ENCODE measurements at regions not wholly inside any gene's neighbourhood (a gene's known extent, or its start where the extent isn't known, plus 50 kb on each side); places are given as distances from the start of the nearest gene placed in this dataset.

DNA sequence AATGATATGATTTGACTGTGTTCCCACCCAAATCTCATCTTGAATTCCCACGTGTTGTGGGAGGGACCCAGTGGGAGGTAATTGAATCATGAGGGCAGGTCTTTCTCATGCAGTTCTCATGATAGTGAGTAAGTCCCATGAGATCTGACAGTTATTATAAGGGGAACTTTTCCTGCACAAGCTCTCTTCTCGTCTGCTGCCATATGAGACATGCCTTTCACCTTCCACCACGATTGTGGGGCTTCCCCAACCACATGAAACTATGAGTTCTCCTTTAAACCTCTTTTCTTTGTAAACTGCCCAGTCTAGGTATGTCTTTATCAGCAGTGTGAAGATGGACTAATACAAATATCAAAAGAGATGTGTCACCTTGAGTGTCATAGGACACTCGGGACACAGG, 502.7 kb upstream of the PODXL start:
- H3K27me3 ChIP-seq (ENCODE audit: control insufficient read depth in 3 of 3, insufficient read depth in 3 of 3, low read length in 3 of 3) = peaks cover 0 to 3% (median 0%) of the 10 kb centered on the region in 3 donors
- H3K4me3 ChIP-seq (ENCODE audit: low read depth in 1 of 3, low read length in 3 of 3) = no peak overlapping the region
- FAIRE-seq = no peak
- H3K36me3 ChIP-seq (ENCODE audit: control insufficient read depth in 3 of 3, insufficient read depth in 2 of 3, low read depth in 1 of 3, low read length in 3 of 3) = no peaks in the 10 kb centered on the region
- no peak for DNase-seq
- H3K4me1 ChIP-seq (ENCODE audit: control insufficient read depth in 3 of 3, insufficient read depth in 2 of 3, low read depth in 1 of 3, low read length in 2 of 3) = no peaks in the 10 kb centered on the region
- 49 to 73% (median 60%) methylated on average over 4 of the region's 4 CpGs for WGBS, 3 donors
- H3K9me3 ChIP-seq (ENCODE audit: control insufficient read depth in 2 of 2, insufficient read depth in 1 of 2, low read depth in 1 of 2, low read length in 1 of 2) = peaks cover 0 to 7% of the 10 kb centered on the region in 2 donors
- H3K27ac ChIP-seq (ENCODE audit: low read depth in 1 of 3, low read length in 2 of 3) = no peak overlapping the region

DNA sequence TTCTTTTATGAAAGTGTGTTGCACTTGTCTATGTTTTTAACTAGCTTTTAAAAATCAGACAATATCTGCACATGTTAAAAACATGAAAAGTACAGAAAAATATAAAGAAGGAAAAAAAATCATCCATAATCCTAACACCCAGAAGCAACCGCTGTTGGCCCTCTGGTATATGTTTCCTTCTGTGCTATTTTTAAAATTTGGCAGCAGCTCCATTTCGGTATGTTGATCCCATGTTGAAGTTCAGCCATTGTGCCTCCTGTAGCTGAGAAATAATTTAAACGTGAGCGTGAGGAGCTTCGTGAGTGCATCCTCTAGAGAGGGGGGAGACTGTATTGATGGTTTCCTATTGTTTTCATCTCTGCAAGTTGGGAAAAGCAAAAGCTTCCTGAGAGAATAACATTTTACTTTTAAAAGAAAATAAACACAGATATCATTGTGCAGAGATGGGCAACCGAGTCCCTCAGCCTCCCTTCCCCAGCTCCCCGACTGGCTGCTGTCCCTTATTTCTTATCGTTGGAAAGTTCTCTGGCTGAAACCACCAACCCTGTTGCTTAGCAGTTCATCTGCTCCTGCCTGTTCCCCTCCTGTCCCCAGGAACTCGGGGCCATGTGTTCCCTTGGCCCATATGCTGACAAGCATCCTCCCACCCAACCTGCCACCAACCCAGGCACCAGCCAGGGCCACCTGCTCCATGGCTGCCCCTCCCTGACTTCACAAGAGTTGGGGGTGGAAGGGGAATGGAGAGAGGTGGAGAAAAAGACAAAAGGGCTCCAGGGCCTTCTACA, 499.1 kb upstream of the PODXL start:
- FAIRE-seq (no peak), DNase-seq (no peak)
- Histone ChIP-seq H3K4me1 (ENCODE audit: control insufficient read depth in 3 of 3, insufficient read depth in 2 of 3, low read depth in 1 of 3, low read length in 2 of 3) (no peaks in the 10 kb centered on the region), H3K27me3 (ENCODE audit: control insufficient read depth in 3 of 3, insufficient read depth in 3 of 3, low read length in 3 of 3) (no peaks in the 10 kb centered on the region), H3K9me3 (ENCODE audit: control insufficient read depth in 2 of 2, insufficient read depth in 1 of 2, low read depth in 1 of 2, low read length in 1 of 2) (peaks cover 0 to 7% of the 10 kb centered on the region in 2 donors), H3K27ac (ENCODE audit: low read depth in 1 of 3, low read length in 2 of 3) (no peak overlapping the region), H3K36me3 (ENCODE audit: control insufficient read depth in 3 of 3, insufficient read depth in 2 of 3, low read depth in 1 of 3, low read length in 3 of 3) (no peaks in the 10 kb centered on the region), H3K4me3 (ENCODE audit: low read depth in 1 of 3, low read length in 3 of 3) (no peak overlapping the region)
- 58 to 86% (median 77%) methylated on average over 9 of the region's 9 CpGs for WGBS, 3 donors

DNA sequence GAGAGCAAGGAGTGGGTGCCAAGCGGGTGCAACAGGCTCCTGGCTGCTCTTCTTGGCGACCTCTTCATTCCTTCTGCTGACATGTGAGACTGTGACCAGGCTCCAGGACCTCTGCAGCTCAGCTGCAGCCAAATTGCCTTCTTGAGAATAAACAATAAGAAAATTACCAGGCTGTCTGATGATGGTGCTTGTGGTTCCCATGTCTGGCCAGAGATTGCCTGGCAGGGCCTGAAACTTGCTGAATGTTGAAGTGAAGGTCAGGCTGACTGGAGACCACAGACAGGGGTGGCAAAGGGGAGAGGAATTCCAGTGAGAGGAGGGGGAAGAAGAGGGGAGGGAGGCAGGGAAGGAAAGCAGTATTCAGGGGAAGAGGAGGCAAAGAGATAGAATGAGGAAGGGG, 497.4 kb upstream of the PODXL start:
- DNase-seq (no peak), FAIRE-seq (no peak)
- H3K9me3 ChIP-seq (ENCODE audit: control insufficient read depth in 2 of 2, insufficient read depth in 1 of 2, low read depth in 1 of 2, low read length in 1 of 2) = peaks cover 0 to 7% of the 10 kb centered on the region in 2 donors
- no peaks in the 10 kb centered on the region for H3K36me3 ChIP-seq (ENCODE audit: control insufficient read depth in 3 of 3, insufficient read depth in 2 of 3, low read depth in 1 of 3, low read length in 3 of 3)
- H3K27me3 ChIP-seq (ENCODE audit: control insufficient read depth in 3 of 3, insufficient read depth in 3 of 3, low read length in 3 of 3) = no peaks in the 10 kb centered on the region
- H3K27ac ChIP-seq (ENCODE audit: low read depth in 1 of 3, low read length in 2 of 3) = no peak overlapping the region
- no peaks in the 10 kb centered on the region for H3K4me1 ChIP-seq (ENCODE audit: control insufficient read depth in 3 of 3, insufficient read depth in 2 of 3, low read depth in 1 of 3, low read length in 2 of 3)
- H3K4me3 ChIP-seq (ENCODE audit: low read depth in 1 of 3, low read length in 3 of 3) = no peak overlapping the region
- WGBS, 3 donors = 78 to 89% (median 80%) methylated on average over 2 of the region's 2 CpGs

DNA sequence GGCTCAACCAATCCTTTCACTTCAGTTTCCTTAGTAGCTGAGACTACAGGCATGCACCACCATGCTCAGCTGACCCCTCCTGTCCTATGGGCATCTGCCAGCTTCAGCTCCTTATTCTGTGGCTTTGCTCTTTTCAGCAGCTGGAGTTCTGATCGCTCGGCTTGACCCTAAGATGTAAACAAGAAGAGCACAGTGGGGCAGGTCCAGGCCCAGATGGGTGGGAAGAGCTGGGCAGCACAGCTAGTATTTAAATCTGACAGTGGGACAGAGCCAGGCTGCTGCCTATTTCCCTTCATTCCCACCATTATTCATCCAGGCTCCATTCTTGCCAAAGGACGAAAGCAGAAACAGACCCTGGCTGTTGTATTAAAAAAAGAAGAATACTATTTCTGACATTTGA, 494.9 kb upstream of the PODXL start:
- Histone ChIP-seq H3K36me3 (ENCODE audit: control insufficient read depth in 3 of 3, insufficient read depth in 2 of 3, low read depth in 1 of 3, low read length in 3 of 3) (no peaks in the 10 kb centered on the region), H3K4me3 (ENCODE audit: low read depth in 1 of 3, low read length in 3 of 3) (no peak overlapping the region), H3K9me3 (ENCODE audit: control insufficient read depth in 2 of 2, insufficient read depth in 1 of 2, low read depth in 1 of 2, low read length in 1 of 2) (no peaks in the 10 kb centered on the region), H3K27me3 (ENCODE audit: control insufficient read depth in 3 of 3, insufficient read depth in 3 of 3, low read length in 3 of 3) (no peaks in the 10 kb centered on the region), H3K27ac (ENCODE audit: low read depth in 1 of 3, low read length in 2 of 3) (no peak overlapping the region), H3K4me1 (ENCODE audit: control insufficient read depth in 3 of 3, insufficient read depth in 2 of 3, low read depth in 1 of 3, low read length in 2 of 3) (no peaks in the 10 kb centered on the region)
- DNase-seq (no peak), FAIRE-seq (no peak)
- WGBS, 3 donors = 48 to 89% (median 70%) methylated on average over 3 of the region's 3 CpGs

DNA sequence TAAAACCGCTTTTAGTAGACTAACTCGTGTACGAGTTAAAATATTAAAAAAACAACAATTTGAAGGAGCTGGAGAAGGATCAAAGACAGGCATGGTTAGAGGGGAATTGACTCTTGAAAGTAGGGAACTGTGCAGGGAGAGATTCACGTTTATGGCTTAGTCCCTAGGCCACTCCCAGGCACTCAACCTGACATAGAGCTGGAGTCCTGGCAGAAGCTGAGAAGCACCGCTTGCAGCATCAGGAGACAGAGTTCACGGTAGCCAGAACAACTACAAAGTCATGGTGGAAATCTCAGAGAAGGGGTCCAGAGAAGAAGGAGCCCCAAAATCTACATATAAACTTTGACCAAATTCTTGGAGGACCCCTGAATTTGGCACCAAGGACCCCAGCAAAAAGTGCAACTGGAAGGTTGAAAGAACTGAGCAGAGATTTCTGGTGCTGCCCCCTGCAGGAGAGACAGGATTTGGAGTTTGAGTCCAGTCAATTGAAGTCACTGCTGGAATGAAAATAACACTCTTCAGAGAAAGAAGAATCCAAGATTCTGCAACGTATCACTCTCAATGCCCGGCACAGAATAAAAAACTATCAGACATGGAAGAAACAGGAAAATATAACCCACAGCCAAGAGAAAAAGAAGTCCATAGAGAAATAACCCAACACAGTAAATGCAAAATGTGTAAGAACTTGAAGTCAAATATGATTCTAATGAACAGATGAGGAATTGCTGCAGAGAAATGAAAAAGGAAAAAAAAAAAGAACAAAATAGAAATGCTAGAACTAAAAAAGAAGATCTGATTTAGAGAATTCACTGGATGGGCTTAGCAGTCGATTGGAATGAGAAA, 493.3 kb upstream of the PODXL start:
- DNase-seq (peak; percentile 53 to 58), FAIRE-seq (no peak)
- no peaks in the 10 kb centered on the region for H3K9me3 ChIP-seq (ENCODE audit: control insufficient read depth in 2 of 2, insufficient read depth in 1 of 2, low read depth in 1 of 2, low read length in 1 of 2)
- H3K36me3 ChIP-seq (ENCODE audit: control insufficient read depth in 3 of 3, insufficient read depth in 2 of 3, low read depth in 1 of 3, low read length in 3 of 3) = no peaks in the 10 kb centered on the region
- 45 to 62% (median 46%) methylated on average over 9 of the region's 9 CpGs for WGBS, 3 donors
- no peaks in the 10 kb centered on the region for H3K27me3 ChIP-seq (ENCODE audit: control insufficient read depth in 3 of 3, insufficient read depth in 3 of 3, low read length in 3 of 3)
- H3K4me3 ChIP-seq (ENCODE audit: low read depth in 1 of 3, low read length in 3 of 3) = no peak overlapping the region
- no peak overlapping the region for H3K27ac ChIP-seq (ENCODE audit: low read depth in 1 of 3, low read length in 2 of 3)
- H3K4me1 ChIP-seq (ENCODE audit: control insufficient read depth in 3 of 3, insufficient read depth in 2 of 3, low read depth in 1 of 3, low read length in 2 of 3) = no peaks in the 10 kb centered on the region

DNA sequence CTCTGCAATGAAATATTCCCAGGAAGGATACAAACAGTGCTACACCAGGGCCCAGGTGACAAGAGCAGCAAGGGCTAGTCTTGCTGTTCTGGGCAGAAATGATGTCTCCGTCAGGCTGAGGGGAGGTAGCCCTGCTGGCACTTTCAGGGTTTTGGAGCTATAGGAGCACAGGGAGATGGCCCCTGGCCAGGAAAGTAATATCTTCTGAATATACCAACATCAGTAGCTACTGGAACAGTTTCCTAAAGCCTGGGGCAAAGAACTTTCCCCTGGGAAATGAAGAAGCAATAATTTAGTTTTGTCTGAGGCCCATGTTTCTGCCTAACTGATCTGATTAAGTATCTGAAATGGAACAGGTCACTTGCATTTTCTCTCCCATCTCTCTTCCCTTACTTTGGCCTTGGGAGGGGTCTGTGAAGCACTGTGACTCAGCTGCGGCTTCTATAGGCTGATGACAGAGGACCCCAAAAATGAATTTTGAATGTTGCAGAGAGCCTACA, 489.1 kb upstream of the PODXL start:
- Histone ChIP-seq H3K4me1 (ENCODE audit: control insufficient read depth in 3 of 3, insufficient read depth in 2 of 3, low read depth in 1 of 3, low read length in 2 of 3) (no peaks in the 10 kb centered on the region), H3K9me3 (ENCODE audit: control insufficient read depth in 2 of 2, insufficient read depth in 1 of 2, low read depth in 1 of 2, low read length in 1 of 2) (no peaks in the 10 kb centered on the region), H3K36me3 (ENCODE audit: control insufficient read depth in 3 of 3, insufficient read depth in 2 of 3, low read depth in 1 of 3, low read length in 3 of 3) (no peaks in the 10 kb centered on the region), H3K4me3 (ENCODE audit: low read depth in 1 of 3, low read length in 3 of 3) (no peak overlapping the region), H3K27ac (ENCODE audit: low read depth in 1 of 3, low read length in 2 of 3) (no peak overlapping the region), H3K27me3 (ENCODE audit: control insufficient read depth in 3 of 3, insufficient read depth in 3 of 3, low read length in 3 of 3) (no peaks in the 10 kb centered on the region)
- FAIRE-seq (no peak), DNase-seq (no peak)
- WGBS, 3 donors = 91 to 100% (median 100%) methylated on average over 2 of the region's 2 CpGs

GRCh38 chr7:132045002-132045401, 488.6 kb upstream of the PODXL start:
- Histone ChIP-seq H3K27ac (ENCODE audit: low read depth in 1 of 3, low read length in 2 of 3) (no peak overlapping the region), H3K36me3 (ENCODE audit: control insufficient read depth in 3 of 3, insufficient read depth in 2 of 3, low read depth in 1 of 3, low read length in 3 of 3) (no peaks in the 10 kb centered on the region), H3K27me3 (ENCODE audit: control insufficient read depth in 3 of 3, insufficient read depth in 3 of 3, low read length in 3 of 3) (no peaks in the 10 kb centered on the region), H3K9me3 (ENCODE audit: control insufficient read depth in 2 of 2, insufficient read depth in 1 of 2, low read depth in 1 of 2, low read length in 1 of 2) (no peaks in the 10 kb centered on the region), H3K4me1 (ENCODE audit: control insufficient read depth in 3 of 3, insufficient read depth in 2 of 3, low read depth in 1 of 3, low read length in 2 of 3) (no peaks in the 10 kb centered on the region), H3K4me3 (ENCODE audit: low read depth in 1 of 3, low read length in 3 of 3) (no peak overlapping the region)
- 66 to 77% (median 75%) methylated on average over 2 of the region's 2 CpGs for WGBS, 3 donors
- DNase-seq (no peak), FAIRE-seq (no peak)

- H3K27me3 ChIP-seq (ENCODE audit: control insufficient read depth in 3 of 3, insufficient read depth in 3 of 3, low read length in 3 of 3) = peaks cover 0 to 2% (median 2%) of the 10 kb centered on the region in 3 donors
- no peak overlapping the region for H3K27ac ChIP-seq (ENCODE audit: low read depth in 1 of 3, low read length in 2 of 3)
- no peaks in the 10 kb centered on the region for H3K9me3 ChIP-seq (ENCODE audit: control insufficient read depth in 2 of 2, insufficient read depth in 1 of 2, low read depth in 1 of 2, low read length in 1 of 2)
- no peak overlapping the region for H3K4me3 ChIP-seq (ENCODE audit: low read depth in 1 of 3, low read length in 3 of 3)
- H3K4me1 ChIP-seq (ENCODE audit: control insufficient read depth in 3 of 3, insufficient read depth in 2 of 3, low read depth in 1 of 3, low read length in 2 of 3) = no peaks in the 10 kb centered on the region
- no peak for FAIRE-seq
- H3K36me3 ChIP-seq (ENCODE audit: control insufficient read depth in 3 of 3, insufficient read depth in 2 of 3, low read depth in 1 of 3, low read length in 3 of 3) = no peaks in the 10 kb centered on the region
- WGBS, 3 donors = 88 to 98% (median 95%) methylated on average over 1 of the region's 1 CpG
- no peak for DNase-seq
Observed at GRCh38 chr7:132044247-132044646, 487.8 kb upstream of the PODXL start.

Data from small intestine (tissue), 7 donors.